Stimulated activated CD4-positive, alpha-beta T cell treated with anti-CD3 and anti-CD28 coated beads, Interleukin-4, amount 100 ng/mL, for 24 hours (primary cell): ENCODE measurements at regions not wholly inside any gene's neighbourhood (a gene's known extent, or its start where the extent isn't known, plus 50 kb on each side); places are given as distances from the start of the nearest gene placed in this dataset.
"Not testable (repeated sequence)": the region's sequence is repeated elsewhere in the genome, so short reads cannot be mapped to it uniquely, and the experiment has no call there.

Source experiments
- DNase-seq: peaks from one replicate; pipeline ENCODE4 v3.0.0-alpha.2; 2020

DNA sequence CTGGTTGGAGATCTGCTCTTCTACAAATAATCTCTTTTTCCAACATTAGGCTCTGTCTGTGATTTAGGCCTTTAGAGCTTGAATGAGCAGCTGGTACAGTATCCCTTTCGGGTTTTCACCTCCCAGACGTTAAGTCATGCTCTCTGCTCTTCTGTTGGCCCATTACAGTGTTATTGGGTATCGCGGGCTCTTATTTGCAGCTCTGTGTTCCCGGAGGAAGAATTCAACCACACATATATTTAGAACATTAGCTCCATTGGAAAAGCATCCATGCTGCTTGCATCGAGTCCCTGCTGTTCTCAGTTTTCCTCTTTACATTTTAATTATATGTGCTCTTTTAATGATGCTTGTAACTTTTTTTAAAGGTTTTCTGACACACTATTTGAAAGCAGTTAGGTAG lies 278.0 kb upstream of the ADCY2 start:
- DNase-seq: no peak

GRCh38 chr5:7131680-7132079 lies 264.3 kb upstream of the ADCY2 start:
- DNase-seq: no peak

GRCh38 chr5:7146886-7147285 lies 249.1 kb upstream of the ADCY2 start:
- DNase-seq: no peak

- no peak for DNase-seq
Measured at GRCh38 chr5:7157083-7157482, 238.9 kb upstream of the ADCY2 start.

DNA sequence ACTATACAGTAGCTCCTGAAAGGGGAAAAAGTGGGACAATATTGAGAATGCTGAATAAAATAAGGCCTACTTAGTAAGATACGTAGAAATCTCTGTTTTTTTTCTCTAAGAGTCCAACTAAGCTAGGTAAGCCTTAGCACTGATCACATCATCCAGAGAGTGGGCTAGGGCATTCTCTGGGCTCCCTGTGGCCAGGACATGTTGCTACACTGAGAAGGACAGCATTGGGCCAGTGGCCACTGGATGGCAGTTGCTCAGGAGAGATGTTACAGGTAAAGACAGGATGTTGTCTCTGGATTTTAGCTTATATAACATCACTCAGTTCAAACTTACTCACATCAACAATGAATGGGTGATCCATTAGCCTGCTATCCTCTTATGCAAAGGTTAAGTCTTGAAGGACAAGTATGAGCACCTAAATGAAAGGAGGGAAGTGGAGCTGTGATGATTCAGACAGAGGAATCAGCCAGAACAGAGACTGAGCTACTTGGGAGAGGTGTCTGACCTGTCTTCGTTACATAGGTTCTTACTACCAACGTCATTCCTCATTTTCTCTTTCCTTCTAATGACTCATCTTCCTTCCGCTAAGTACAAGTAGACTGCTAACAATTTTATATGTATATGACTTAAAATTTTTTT lies 226.6 kb upstream of the ADCY2 start:
- no peak for DNase-seq

DNA sequence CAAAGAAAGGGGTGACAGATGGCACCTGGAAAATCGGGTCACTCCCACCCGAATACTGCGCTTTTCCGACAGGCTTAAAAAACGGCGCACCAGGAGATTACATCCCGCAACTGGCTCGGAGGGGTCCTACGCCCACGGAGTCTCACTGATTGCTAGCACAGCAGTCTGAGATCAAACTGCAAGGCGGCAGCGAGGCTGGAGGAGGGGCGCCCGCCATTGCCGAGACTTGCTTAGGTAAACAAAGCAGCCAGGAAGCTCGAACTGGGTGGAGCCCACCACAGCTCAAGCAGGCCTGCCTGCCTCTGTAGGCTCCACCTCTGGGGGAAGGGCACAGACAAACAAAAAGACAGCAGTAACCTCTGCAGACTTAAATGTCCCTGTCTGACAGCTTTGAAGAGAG lies 225.2 kb upstream of the ADCY2 start:
- not testable (repeated sequence) for DNase-seq

DNA sequence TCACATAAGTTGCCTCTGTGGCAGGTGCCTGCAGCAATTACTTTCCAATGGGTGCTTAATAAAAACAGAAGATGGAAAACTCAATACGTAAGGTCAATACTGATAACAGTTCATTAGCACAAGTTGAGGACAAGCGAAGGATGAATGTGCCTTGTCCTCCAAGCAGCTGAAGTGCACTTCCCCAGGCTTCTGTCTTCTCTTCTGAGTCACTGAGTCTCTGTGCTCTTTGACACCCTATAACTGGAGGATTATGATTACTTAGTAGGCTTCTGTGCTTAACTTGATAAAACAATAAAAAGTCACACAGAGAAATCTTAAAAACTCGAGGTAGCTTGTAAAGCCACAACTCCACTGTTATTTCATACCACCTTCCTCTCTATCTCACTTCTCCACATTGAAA lies 216.6 kb upstream of the ADCY2 start:
- DNase-seq: no peak

DNA sequence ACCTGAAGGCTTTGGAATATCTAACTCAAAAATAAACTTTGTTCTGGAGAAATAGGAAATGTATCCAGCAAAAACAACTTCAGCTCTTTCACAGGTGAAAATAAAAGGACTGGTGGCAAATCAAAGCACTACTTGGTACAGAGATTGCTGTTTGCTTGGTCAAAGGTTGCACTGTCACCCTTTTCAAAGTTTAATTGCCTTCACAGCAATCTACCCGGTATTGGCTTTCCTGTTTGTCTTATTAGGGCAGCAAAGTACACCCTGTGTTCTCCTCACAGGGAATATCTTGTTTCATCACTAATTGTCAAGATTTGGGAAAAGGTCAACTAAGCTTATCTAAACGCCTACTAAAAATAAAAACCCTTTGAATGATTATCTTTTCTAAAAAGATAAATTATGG lies 214.1 kb upstream of the ADCY2 start:
- no peak for DNase-seq

DNA sequence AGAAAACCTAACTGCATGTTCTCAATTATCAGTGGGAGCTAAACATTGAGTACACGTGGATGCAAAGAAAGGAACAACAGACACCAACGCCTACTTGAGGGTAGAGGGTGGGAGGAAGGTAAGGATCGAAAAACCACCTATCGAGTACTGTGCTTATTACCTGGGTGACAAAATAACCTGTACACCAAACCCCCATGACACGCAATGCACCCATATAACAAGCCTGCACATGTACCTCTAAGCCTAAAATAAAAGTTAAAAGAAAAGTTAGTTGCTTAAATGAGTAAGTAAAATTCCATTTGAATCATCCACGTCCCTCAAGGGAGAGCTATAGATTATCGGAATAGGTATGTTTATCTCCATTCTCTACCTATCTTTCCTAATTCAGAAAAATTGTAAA lies 210.2 kb upstream of the ADCY2 start:
- DNase-seq: no peak

DNA sequence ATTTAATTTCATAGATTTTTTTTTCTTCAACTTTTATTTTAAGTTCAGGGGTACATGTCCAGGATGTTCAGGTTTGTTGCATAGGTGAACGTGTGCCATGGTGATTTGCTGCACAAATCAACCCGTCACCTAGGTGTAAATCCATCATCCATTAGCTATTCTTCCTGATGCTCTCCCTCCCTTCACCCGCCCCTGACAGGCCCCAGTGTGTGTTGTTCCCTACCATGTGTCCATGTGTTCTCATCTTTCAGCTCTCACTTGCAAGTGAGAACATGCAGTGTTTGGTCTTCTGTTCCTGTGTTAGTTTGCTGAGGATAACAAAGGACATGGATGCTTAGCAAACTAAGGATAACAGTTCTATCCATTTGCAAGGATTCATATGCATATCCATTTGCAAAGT lies 209.1 kb upstream of the ADCY2 start:
- no peak for DNase-seq

DNA sequence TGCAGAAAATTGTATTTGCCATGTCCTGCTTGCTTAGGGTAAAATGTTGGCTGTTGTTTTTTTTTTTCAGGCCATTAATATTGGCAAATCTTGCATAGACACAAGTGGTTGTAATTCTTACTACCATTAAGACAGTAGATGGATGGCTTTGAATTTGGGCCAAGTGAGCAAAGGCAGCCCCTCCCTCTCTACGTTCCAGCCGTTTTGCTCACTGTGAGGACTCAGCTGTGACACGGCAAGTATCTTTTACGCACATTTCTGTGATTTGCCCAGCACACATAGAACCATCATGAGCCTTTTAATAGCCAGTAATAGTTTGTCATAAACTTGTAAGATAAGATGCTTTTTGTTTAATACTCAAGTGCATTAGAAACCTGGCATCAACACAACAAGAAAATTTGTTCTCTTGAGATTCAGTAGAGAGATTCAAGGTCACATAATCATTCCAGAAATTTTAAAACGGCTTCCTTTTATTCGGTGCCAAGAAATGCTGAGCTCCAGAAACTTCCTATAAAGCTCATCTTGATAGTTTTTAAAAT lies 205.2 kb upstream of the ADCY2 start:
- no peak for DNase-seq

- no peak for DNase-seq
Measured at GRCh38 chr5:7192016-7192415, 203.9 kb upstream of the ADCY2 start.

DNA sequence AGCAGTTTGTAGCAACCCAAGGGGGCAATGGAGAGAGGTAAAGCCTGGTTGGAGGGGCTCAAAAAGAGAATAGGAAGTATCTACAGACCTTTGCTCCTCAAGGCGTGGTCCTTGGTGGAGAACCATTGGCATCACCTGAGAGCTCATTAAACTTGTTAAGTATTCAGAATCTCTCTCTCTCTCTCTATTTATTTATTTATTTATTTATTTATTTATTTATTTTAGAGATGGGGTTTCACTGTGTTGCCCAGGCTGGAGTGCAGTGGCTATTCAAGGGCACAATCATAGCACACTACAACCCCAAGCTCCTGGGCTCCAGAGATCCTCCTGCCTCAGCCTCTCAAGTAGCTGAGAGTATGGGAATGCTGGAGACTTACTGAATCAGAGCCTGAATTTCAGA lies 193.1 kb upstream of the ADCY2 start:
- DNase-seq: no peak

GRCh38 chr5:7207979-7208378 lies 188.0 kb upstream of the ADCY2 start:
- no peak for DNase-seq

DNA sequence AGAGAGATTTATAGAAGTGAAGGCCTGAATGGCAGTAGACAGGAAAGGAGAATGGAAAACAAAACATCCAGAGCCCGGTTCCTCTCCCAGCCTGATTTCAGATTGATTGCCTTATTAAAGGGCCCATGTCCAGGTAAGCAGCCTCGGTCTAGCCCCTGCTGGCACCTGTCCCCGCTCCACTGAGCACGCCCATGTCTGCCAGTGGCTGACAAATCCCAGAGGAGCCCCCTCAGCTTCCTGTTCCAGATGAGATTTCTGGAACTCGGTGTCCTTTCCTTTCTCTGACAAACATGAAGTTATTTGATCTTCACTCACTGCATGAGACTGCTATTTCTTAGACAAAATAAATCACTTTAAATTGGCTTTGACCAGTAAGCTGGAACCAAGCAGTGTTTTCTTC lies 187.0 kb upstream of the ADCY2 start:
- no peak for DNase-seq

- DNase-seq: no peak
Measured at GRCh38 chr5:7209658-7210057, 186.3 kb upstream of the ADCY2 start.

GRCh38 chr5:7210549-7210948 lies 185.4 kb upstream of the ADCY2 start:
- DNase-seq: no peak

- no peak for DNase-seq
Measured at GRCh38 chr5:7213525-7213924, 182.4 kb upstream of the ADCY2 start.

DNA sequence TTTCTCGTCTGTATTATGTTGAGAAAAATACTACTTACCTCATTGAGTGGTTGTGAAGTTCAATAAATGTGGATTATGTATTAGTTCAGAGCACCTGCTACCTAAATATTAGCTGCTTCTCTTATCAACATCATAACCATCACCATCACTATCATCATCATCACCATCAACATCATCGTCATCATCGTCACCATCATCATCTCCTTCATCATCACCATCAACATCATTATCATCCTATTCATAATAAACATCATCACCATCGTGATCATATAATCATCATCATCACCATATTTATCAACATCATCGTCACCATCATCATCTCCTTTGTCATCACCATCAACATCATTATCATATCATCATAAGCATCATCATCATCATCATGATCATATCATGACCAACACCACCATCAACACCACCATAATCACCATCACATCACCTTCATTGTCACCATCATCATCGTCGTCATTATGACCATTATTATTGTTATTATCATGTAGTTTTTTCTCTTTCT lies 181.0 kb upstream of the ADCY2 start:
- DNase-seq: no peak

DNA sequence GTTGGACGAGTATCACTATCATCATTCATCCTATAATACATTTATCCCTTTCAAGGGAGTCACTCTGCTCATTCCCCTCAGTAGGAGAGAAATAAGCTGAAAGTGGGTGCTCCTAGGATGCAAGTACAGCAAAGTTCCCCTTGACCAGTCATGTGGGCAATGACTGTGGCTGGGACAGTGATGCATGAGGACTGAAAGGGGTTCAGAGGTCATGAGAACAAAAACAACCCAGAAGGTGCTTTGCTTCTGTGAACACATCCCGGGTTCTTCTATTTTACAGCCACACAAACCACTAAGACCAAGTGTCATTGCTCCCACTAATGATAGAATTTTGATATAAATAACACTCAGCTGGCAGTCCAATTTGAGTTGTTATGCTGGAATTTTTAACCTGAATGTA lies 177.8 kb upstream of the ADCY2 start:
- no peak for DNase-seq

GRCh38 chr5:7220156-7220555 lies 175.8 kb upstream of the ADCY2 start:
- DNase-seq: no peak

- no peak for DNase-seq
Measured at GRCh38 chr5:7221041-7221440, 174.9 kb upstream of the ADCY2 start.

- no peak for DNase-seq
Measured at GRCh38 chr5:7225826-7226225, 170.1 kb upstream of the ADCY2 start.

GRCh38 chr5:7242118-7242710 lies 153.7 kb upstream of the ADCY2 start:
- no peak for DNase-seq

DNA sequence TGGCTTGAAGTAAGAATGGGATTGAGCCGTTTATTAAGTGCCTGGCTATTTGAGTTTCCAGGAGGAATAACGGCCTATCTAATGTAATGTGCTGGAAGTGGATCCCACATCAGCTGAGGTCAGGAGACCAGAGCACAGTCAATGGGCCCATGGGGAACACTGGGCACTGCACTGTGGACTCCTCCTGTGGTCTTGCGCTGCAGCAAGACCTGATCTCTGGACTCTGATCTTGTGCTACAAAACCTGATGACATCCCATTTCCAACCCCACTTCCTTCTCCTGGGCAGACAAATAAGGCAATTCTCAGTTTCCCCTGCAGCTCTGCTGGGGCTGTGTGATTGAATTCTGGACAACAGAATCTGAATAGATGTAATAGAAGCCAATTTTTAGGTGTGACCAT lies 151.7 kb upstream of the ADCY2 start:
- no peak for DNase-seq
